ENCODE measurements at regions not wholly inside any gene's neighbourhood (a gene's known extent, or its start where the extent isn't known, plus 50 kb on each side); places are given as distances from the start of the nearest gene placed in this dataset.

- Histone ChIP-seq H4K20me1 (ENCODE audit: insufficient read depth) (no peaks in the 10 kb centered on the region), H3F3A (ENCODE audit: insufficient read depth, low read depth) (no peaks in the 10 kb centered on the region), H3K27ac (no peak overlapping the region), H3K36me3 (ENCODE audit: low read depth) (no peaks in the 10 kb centered on the region), H2AFZ (no peak overlapping the region), H3K4me3 (no peak overlapping the region), H3K9me2 (ENCODE audit: insufficient read depth) (no peaks in the 10 kb centered on the region), H3K79me2 (ENCODE audit: low read depth) (no peaks in the 10 kb centered on the region), H3K4me1 (replicated peaks; ENCODE audit: insufficient read depth) (no peaks in the 10 kb centered on the region), H3K4me2 (no peak overlapping the region), H3K27me3 (ENCODE audit: insufficient read depth, low read depth) (no peaks in the 10 kb centered on the region), H3K9me3 (ENCODE audit: insufficient read depth, low read depth) (no peaks in the 10 kb centered on the region)
- CTCF ChIA-PET, result no interaction called here
- intact Hi-C loops (cut with micrococcal nuclease; ENCODE audit: unreplicated experiment), result no loop called here
- DNase-seq, result no peak
- TF ChIP-seq CTCF (conservative IDR thresholded peaks at IDR 0.05), result no peak
- TF ChIP-seq EZH2 (IDR thresholded peaks at IDR 0.05; ENCODE audit: low read depth), result no peak
- POLR2A ChIA-PET (ENCODE audit: unreplicated experiment), result no interaction called here
- no TSS peak for BruUV-seq (replicated peaks)
These were observed 1124.6 kb upstream of the ATXN7L3B start for GRCh38 chr12:73413051-73413450.

- Histone ChIP-seq H3K9me2 (ENCODE audit: insufficient read depth) (no peaks in the 10 kb centered on the region), H3K4me1 (replicated peaks; ENCODE audit: insufficient read depth) (no peaks in the 10 kb centered on the region), H3F3A (ENCODE audit: insufficient read depth, low read depth) (no peaks in the 10 kb centered on the region), H4K20me1 (ENCODE audit: insufficient read depth) (no peaks in the 10 kb centered on the region), H2AFZ (no peak overlapping the region), H3K79me2 (ENCODE audit: low read depth) (no peaks in the 10 kb centered on the region), H3K4me3 (no peak overlapping the region), H3K4me2 (no peak overlapping the region), H3K27ac (no peak overlapping the region), H3K27me3 (ENCODE audit: insufficient read depth, low read depth) (no peaks in the 10 kb centered on the region), H3K36me3 (ENCODE audit: low read depth) (no peaks in the 10 kb centered on the region), H3K9me3 (ENCODE audit: insufficient read depth, low read depth) (no peaks in the 10 kb centered on the region)
- intact Hi-C loops (cut with micrococcal nuclease; ENCODE audit: unreplicated experiment), result no loop called here
- POLR2A ChIA-PET (ENCODE audit: unreplicated experiment), result no interaction called here
- DNase-seq, result no peak
- TF ChIP-seq EZH2 (IDR thresholded peaks at IDR 0.05; ENCODE audit: low read depth) (no peak), CTCF (conservative IDR thresholded peaks at IDR 0.05) (no peak)
- no TSS peak for BruUV-seq (replicated peaks)
- CTCF ChIA-PET, result no interaction called here
These were observed 1123.7 kb upstream of the ATXN7L3B start for GRCh38 chr12:73413974-73414373.

- Histone ChIP-seq H3K9me2 (ENCODE audit: insufficient read depth) (no peaks in the 10 kb centered on the region), H3K4me2 (no peak overlapping the region), H3F3A (ENCODE audit: insufficient read depth, low read depth) (no peaks in the 10 kb centered on the region), H3K9me3 (ENCODE audit: insufficient read depth, low read depth) (no peaks in the 10 kb centered on the region), H3K36me3 (ENCODE audit: low read depth) (no peaks in the 10 kb centered on the region), H3K79me2 (ENCODE audit: low read depth) (no peaks in the 10 kb centered on the region), H2AFZ (no peak overlapping the region), H3K4me1 (replicated peaks; ENCODE audit: insufficient read depth) (no peaks in the 10 kb centered on the region), H3K4me3 (no peak overlapping the region), H3K27ac (no peak overlapping the region), H4K20me1 (ENCODE audit: insufficient read depth) (no peaks in the 10 kb centered on the region), H3K27me3 (ENCODE audit: insufficient read depth, low read depth) (no peaks in the 10 kb centered on the region)
- CTCF ChIA-PET, result no interaction called here
- POLR2A ChIA-PET (ENCODE audit: unreplicated experiment), result no interaction called here
- intact Hi-C loops (cut with micrococcal nuclease; ENCODE audit: unreplicated experiment), result no loop called here
- TF ChIP-seq CTCF (conservative IDR thresholded peaks at IDR 0.05) (no peak), EZH2 (IDR thresholded peaks at IDR 0.05; ENCODE audit: low read depth) (no peak)
- BruUV-seq (replicated peaks), result no TSS peak
- DNase-seq, result no peak
These were observed 1122.7 kb upstream of the ATXN7L3B start for GRCh38 chr12:73414926-73415325.
